ENCODE measurements at regions not wholly inside any gene's neighbourhood (a gene's known extent, or its start where the extent isn't known, plus 50 kb on each side); places are given as distances from the start of the nearest gene placed in this dataset.

DNA sequence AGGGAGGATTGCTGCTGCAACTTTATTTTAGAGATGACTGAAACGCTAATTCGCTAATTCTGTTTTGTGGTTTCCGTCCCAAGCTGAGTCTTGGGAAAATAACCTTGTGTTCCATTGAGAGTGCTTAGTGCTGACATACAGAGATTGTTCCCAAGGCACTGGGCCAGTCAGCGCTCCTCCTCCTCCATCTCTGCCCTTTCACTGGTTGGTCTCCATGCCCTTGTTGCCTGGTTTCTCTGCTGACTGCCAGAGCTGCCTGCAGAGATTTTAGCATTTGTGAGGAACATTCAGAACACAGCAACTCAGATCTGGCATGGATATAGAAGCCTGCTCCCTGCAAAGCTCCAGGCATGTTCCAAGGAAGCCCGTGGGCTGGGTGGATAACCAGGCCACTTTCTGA lies 126.0 kb upstream of the IRX2 start:
- WGBS (ENCODE audit: insufficient coverage) = 86% methylated on average over 4 of the region's 5 CpGs
- Mint-ChIP-seq H3K36me3 (no peaks in the 10 kb centered on the region), H3K4me3 (no peak overlapping the region), H3K9me3 (peaks cover 8 to 36% (median 11%) of the 10 kb centered on the region in 7 donors), H3K4me1 (no peaks in the 10 kb centered on the region), H3K27me3 (ENCODE audit: low read depth in 3 of 3) (no peaks in the 10 kb centered on the region), H3K27ac (no peak overlapping the region)
- no peak overlapping the region for H2AFZ ChIP-seq (ENCODE audit: insufficient read depth, low read depth, low read length, poor library complexity, severe bottlenecking)
- no peaks in the 10 kb centered on the region for H4K20me1 ChIP-seq (ENCODE audit: insufficient read depth, low read length)
- TF ChIP-seq, protein P1, sequence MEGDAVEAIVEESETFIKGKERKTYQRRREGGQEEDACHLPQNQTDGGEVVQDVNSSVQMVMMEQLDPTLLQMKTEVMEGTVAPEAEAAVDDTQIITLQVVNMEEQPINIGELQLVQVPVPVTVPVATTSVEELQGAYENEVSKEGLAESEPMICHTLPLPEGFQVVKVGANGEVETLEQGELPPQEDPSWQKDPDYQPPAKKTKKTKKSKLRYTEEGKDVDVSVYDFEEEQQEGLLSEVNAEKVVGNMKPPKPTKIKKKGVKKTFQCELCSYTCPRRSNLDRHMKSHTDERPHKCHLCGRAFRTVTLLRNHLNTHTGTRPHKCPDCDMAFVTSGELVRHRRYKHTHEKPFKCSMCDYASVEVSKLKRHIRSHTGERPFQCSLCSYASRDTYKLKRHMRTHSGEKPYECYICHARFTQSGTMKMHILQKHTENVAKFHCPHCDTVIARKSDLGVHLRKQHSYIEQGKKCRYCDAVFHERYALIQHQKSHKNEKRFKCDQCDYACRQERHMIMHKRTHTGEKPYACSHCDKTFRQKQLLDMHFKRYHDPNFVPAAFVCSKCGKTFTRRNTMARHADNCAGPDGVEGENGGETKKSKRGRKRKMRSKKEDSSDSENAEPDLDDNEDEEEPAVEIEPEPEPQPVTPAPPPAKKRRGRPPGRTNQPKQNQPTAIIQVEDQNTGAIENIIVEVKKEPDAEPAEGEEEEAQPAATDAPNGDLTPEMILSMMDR (IDR thresholded peaks at IDR 0.05) = no peak
- no peaks in the 10 kb centered on the region for H3K27me3 ChIP-seq (ENCODE audit: control insufficient read depth in 2 of 2, insufficient read depth in 2 of 2, low read length in 2 of 2)
- no peak overlapping the region for H3K9ac ChIP-seq (ENCODE audit: insufficient read depth, low read length, poor library complexity, severe bottlenecking)
- intact Hi-C loops (cut with micrococcal nuclease) = no loop called here
- H3K9me3 ChIP-seq (replicated peaks in 1 of 2; ENCODE audit: control insufficient read depth in 1 of 2, insufficient read depth in 1 of 2, low read length in 2 of 2) = peaks cover 32 to 33% of the 10 kb centered on the region in 2 donors
- no peak overlapping the region for H3K27ac ChIP-seq (ENCODE audit: low read depth in 1 of 2, low read length in 2 of 2)
- no peaks in the 10 kb centered on the region for H3K79me2 ChIP-seq (ENCODE audit: insufficient read depth, low read length)
- no peaks in the 10 kb centered on the region for H3K4me1 ChIP-seq (ENCODE audit: control insufficient read depth in 1 of 2, insufficient read depth in 2 of 2, low read length in 2 of 2)
- DNase-seq = no peak
- H3K36me3 ChIP-seq (replicated peaks in 1 of 2; ENCODE audit: control insufficient read depth in 1 of 2, insufficient read depth in 2 of 2, low read length in 2 of 2) = no peaks in the 10 kb centered on the region
- H3K4me3 ChIP-seq (replicated peaks in 1 of 3; ENCODE audit: low read depth in 2 of 3, low read length in 3 of 3) = no peak overlapping the region
- no peak overlapping the region for H3K4me2 ChIP-seq (replicated peaks; ENCODE audit: extremely low read depth, low read length, poor library complexity, severe bottlenecking)

DNA sequence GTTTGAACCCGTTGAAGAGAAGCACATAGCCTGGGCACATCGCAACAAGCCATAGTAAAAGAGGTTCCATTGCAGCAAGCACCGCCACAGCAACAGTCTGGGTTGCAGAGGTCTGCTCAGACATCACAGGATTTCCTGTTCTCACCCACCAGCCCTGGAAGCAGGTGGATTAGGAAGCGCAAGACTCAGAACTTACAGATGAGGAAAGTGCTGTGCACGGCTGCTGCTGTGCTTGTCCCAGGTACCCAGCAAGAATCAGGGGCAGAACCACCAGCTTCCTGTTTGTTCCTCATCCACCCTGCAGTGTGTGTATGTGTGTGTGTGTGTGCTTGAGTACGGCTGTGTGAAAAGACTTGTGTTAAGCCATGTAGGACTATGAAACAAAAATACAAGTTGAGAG lies 124.7 kb upstream of the IRX2 start:
- Histone ChIP-seq H3K4me3 (replicated peaks in 1 of 3; ENCODE audit: low read depth in 2 of 3, low read length in 3 of 3) (no peak overlapping the region), H3K27me3 (ENCODE audit: control insufficient read depth in 2 of 2, insufficient read depth in 2 of 2, low read length in 2 of 2) (no peaks in the 10 kb centered on the region), H3K4me1 (ENCODE audit: control insufficient read depth in 1 of 2, insufficient read depth in 2 of 2, low read length in 2 of 2) (no peaks in the 10 kb centered on the region), H3K9me3 (replicated peaks in 1 of 2; ENCODE audit: control insufficient read depth in 1 of 2, insufficient read depth in 1 of 2, low read length in 2 of 2) (peaks cover 33% of the 10 kb centered on the region in 2 donors), H3K27ac (ENCODE audit: low read depth in 1 of 2, low read length in 2 of 2) (no peak overlapping the region), H4K20me1 (ENCODE audit: insufficient read depth, low read length) (no peaks in the 10 kb centered on the region), H3K9ac (ENCODE audit: insufficient read depth, low read length, poor library complexity, severe bottlenecking) (no peak overlapping the region), H3K79me2 (ENCODE audit: insufficient read depth, low read length) (no peaks in the 10 kb centered on the region), H3K4me2 (replicated peaks; ENCODE audit: extremely low read depth, low read length, poor library complexity, severe bottlenecking) (no peak overlapping the region), H3K36me3 (replicated peaks in 1 of 2; ENCODE audit: control insufficient read depth in 1 of 2, insufficient read depth in 2 of 2, low read length in 2 of 2) (no peaks in the 10 kb centered on the region), H2AFZ (ENCODE audit: insufficient read depth, low read depth, low read length, poor library complexity, severe bottlenecking) (no peak overlapping the region)
- WGBS (ENCODE audit: insufficient coverage) = 88% methylated on average over 3 of the region's 6 CpGs
- TF ChIP-seq, protein P1 (IDR thresholded peaks at IDR 0.05) = no peak
- H3K27ac Mint-ChIP-seq = no peak overlapping the region
- intact Hi-C loops (cut with micrococcal nuclease) = no loop called here
- peaks cover 8 to 38% (median 13%) of the 10 kb centered on the region in 7 donors for H3K9me3 Mint-ChIP-seq
- H3K4me1 Mint-ChIP-seq = no peaks in the 10 kb centered on the region
- H3K4me3 Mint-ChIP-seq = no peak overlapping the region
- no peaks in the 10 kb centered on the region for H3K36me3 Mint-ChIP-seq
- H3K27me3 Mint-ChIP-seq (ENCODE audit: low read depth in 3 of 3) = no peaks in the 10 kb centered on the region
- no peak for DNase-seq
